Fibroblast of skin of left quadriceps (primary cell): ENCODE measurements at regions not wholly inside any gene's neighbourhood (a gene's known extent, or its start where the extent isn't known, plus 50 kb on each side); places are given as distances from the start of the nearest gene placed in this dataset.
A peak's percentile ranks its signal among the peaks of the same experiment; 100 is the strongest.
"Not testable (repeated sequence)": the region's sequence is repeated elsewhere in the genome, so short reads cannot be mapped to it uniquely, and the experiment has no call there.

Experiments used
- DNase-seq, 2 experiments: peaks; one replicate each; pipeline ENCODE4 v3.0.0-alpha.2; 2013; ENCODE audit warnings: low read depth in 2 of 2

DNA sequence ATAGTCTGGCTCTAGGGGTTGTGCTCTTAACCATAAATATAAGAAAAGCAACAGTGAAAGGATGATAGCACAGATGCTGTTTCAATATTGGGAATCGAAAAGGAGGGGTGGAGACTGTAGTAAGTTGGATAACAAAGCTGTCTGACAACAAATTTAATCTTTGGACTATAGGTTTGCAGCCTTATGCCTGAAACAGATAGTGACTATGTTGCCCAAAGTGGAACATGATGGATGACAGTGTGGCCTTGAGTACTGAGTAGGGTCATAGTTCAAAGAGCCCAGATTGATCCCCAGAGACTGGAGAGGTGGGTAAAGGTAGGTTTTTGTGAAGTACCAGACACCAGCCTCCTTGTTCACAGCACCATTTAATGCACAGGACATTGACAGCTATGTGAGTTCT, 144.0 kb upstream of the PALMD start:
- no peak for DNase-seq

DNA sequence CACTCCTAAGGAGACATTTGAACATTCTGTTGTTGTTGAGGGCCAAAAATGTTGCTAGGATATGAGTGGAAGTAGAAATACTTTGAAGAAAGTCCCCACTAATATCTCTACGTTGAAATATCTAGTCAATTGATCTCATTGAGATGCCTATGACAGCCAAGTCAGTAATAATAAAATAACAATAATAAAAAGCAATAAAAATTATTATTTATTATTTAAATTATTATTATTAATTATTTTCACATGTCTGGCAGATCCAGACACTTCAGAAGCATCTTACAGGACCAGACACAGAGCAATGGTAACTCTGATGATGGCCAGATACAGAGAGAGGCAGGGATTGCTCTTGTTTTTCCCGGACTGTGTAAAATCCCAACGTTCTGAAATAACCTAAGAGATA, 143.5 kb upstream of the PALMD start:
- no peak for DNase-seq

DNA sequence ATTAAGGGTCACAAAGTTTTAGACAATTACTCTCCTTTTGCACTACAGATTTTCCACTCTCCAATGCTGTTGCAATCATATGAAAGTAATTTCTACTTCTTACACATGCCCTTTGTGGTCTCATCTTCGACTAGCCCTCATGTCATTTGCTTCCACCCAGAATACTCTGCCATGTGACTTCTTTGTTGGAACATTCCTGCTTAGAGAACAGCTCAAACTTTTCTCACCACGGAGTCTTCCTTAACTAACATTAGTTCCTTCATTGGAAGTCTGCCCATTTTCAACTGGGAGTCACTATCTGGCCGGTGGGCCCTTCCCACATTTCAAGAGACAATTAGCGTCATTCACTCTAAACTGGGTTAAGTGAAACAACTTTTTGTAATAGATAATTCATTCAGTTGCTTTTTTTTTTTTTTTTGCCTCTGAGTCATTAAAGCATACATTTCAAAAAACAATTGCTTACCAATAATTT, 142.6 kb upstream of the PALMD start:
- DNase-seq: peak; percentile 20 to 25

DNA sequence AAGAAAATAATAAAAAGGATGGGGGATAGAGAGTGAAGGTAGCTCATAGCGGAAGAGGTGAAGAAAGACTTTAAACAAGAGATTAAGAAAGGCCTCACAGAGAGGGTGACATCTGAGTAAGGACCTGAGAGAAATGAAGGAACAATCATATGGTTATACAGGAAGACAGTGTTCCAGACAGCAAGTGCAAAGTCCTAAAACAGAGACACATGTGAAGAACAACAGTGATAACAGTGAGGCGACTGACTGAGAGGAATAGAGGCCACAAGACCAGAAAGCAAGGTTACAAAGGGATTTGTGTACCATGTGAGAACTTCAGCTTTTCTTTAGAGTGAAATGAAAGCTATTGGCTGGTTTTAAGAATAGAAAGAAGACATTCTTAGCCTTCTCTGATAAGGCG, 141.6 kb upstream of the PALMD start:
- no peak for DNase-seq

DNA sequence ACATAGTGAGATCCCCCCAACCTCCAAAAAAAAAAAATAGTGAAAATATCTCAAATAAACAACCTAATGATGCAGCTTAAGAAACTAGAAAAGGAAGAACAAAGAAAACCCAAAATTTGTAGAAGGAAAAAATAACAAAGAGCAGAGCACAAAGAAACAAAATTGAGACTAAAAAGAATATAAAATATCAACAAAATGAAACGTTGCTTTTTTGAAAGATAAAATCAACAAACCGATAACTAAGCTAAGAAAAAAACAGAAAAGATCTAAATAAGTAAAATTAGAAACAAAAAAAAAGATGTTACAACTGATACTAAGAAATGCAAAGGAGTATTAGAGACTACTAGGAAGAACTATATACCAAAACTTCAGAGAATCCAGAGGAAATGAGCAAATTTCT, 139.3 kb upstream of the PALMD start:
- no peak for DNase-seq

DNA sequence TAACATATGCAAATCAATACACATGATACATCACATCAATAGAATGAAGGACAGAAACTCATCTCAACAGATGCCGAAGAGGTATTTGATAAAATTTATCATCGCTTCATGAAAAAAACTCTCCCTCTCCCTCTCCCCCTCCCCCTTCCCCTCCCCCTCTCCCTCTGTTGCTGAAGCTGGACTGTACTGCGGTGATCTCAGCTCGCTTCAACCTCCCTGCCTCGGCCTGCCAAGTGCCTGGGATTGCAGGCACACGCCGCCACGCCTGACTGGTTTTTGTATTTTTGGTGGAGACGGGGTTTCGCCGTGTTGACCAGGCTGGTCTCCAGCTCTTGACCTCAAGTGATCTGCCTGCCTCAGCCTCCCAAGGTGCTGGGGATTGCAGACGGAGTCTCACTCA, 138.5 kb upstream of the PALMD start:
- not testable (repeated sequence) for DNase-seq

DNA sequence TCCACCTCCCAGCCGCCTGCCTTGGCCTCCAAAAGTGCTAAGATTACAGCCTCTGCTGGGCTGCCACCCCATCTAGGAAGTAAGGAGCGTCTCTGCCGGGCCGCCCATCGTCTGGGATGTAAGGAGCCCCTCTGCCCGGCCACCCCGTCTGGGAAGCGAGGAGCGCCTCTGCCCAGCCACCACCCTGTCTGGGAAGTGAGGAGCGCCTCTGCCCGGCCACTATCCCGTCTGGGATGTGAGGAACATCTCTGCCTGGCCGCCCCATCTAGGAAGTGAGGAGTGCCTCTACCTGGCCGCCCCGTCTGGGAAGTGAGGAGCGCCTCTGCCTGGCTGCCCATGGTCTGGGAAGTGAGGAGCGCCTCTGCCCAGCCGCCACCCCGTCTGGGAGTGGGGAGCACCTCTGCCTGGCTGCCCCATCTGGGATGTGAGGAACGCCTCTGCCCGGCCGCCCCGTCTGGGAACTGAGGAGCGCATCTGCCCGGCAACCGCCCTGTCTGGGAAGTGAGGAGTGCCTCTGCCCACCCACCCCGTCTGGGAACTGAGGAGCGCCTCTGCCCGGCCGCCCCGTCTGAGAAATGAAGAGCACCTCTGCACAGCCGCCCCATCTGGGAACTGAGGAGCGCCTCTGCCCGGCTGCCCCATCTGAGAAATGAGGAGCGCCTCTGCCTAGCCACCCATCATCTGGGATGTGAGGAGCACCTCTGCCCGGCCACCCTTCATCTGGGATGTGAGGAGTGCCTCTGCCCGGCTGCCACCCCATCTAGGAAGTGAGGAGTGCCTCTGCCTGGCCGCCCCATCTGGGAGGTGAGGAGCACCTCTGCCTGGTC, 137.8 kb upstream of the PALMD start:
- DNase-seq: no peak

DNA sequence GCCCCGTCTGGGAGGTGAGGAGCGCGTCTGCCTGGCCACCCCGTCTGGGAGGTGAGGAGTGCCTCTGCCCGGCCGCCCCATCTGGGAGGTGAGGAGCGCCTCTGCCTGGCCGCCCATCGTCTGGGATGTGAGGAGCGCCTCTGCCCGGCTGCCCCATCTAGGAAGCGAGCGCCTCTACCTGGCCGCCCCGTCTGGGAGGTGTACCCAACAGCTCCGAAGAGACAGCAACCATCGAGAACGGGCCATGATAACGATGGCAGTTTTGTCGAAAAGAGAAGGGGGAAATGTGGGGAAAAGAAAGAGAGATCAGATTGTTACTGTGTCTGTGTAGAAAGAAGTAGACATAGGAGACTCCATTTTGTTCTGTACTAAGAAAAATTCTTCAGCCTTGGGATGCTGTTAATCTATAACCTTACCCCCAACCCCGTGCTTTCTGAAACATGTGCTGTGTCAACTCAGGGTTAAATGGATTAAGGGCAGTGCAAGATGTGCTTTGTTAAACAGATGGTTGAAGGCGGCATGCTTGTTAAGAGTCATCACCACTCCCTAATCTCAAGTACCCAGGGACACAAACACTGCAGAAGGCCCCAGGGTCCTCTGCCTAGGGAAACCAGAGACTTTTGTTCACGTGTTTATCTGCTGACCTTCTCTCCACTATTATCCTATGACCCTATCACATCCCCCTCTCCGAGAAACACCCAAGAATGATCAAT, 137.0 kb upstream of the PALMD start:
- DNase-seq: not testable (repeated sequence)

DNA sequence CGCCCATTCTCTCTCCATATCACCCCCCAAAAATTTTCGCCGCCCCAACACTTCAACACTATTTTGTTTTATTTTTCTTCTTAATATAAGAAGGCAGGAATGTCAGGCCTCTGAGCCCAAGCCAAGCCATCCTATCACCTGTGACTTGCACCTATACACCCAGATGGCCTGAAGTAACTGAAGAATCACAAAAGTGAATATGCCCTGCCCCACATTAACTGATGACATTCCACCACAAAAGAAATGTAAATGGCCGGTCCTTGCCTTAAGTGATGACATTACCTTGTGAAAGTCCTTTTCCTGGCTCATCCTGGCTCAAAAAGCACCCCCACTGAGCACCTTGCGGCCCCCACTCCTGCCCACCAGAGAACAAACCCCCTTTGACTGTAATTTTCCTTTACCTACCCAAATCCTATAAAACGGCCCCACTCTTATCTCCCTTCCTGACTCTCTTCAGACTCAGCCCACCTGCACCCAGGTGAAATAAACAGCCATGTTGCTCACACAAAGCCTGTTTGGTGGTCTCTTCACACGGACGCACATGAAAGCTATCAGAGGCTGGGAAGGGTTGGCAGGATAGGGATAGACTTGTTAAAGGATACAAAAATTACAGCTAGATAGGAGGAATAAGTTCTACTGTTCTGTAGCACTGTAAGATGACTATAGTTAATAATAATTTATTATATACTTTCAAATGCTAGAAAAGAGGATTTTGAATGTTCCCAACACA, 130.9 kb upstream of the PALMD start:
- not testable (repeated sequence) for DNase-seq

DNA sequence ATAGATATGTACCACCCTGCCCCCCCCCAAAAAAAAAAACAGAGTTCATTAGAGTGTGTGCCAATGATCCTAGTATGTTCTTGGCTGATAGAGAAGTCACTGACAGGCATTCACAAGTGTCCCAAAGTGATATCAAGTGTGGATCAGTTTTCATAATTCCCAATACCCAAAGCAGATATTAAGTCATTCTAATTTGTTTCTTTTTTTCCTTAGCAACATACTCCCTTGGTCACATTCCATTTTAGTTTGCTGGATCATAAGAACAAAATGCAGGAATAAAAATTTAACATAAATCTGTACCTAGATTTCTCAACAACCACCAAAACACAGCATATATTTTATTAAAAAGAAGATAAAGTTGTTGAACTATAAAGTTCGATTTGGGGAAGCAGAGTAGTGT, 129.8 kb upstream of the PALMD start:
- no peak for DNase-seq

DNA sequence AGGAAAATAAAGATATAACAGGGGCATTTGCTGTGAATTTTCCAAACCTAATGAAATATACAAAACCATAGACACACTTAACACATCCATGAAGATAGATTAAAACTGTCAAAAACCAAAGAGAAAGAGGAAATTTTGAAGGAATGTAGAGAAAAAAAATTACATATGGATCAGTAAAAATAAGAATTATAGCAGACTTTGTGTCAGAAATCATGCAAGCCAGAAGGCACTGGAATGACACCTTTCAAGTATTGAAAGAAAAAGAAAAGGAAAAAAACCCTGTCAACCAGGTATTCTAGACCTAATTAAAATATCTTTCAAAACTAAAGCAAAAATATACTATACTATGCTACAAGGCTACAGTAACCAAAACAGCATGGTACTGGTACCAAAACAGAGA, 125.8 kb upstream of the PALMD start:
- no peak for DNase-seq

DNA sequence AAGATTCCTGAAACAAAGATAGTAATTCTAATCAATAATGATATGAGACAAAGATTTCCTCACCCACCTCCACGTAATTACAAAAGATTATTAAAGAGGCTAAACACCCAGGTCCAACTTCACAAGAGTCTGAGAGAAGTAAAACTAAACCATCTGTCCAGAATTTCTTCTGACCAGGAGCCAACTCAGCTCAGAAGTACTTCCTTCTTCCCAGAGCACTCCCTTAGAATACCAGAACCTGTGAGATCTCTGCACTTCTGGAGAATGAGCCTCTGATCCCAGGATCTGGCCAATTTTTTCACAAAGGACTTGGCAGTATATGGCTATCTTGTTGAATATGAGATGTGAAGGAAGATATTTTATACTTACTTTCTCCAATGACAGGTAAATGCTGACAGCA, 120.6 kb upstream of the PALMD start:
- DNase-seq: no peak

DNA sequence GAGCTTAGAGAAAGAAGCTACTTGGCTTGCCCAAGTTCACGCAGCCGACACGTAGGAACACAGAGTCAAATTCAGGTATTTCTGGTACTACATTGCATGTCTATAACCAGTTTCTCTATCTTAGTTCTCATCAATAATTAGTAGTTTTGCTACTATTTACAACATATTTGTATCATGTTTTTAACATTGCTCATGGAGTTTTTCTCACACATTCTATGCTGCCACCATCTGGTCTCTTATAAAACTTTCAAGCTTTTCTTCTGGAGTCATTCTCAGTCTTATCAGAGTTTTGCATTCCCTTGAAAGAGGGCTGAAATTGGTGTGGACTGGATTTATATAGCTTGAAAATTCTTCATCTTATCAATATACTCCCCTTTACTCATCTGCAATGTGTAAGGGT, 118.8 kb upstream of the PALMD start:
- DNase-seq: no peak

DNA sequence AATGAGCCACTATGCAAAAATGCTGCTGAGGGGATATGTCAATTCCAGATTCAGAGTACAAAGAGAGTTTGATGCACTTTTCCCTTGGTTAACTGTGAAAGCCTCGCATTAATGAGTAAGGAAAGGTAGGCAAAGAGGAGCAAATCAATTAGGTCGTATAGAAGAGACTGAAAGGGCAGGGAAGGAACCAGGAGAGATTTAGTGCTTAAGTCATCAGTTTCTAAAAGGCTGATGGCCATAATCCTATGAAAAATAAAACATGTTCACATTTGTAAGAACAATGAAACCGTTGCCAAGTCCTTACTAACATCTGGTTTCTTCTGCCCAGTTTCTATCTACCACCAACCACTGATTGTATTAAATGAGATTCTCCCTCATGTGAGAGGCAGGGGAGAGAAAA, 118.4 kb upstream of the PALMD start:
- no peak for DNase-seq

DNA sequence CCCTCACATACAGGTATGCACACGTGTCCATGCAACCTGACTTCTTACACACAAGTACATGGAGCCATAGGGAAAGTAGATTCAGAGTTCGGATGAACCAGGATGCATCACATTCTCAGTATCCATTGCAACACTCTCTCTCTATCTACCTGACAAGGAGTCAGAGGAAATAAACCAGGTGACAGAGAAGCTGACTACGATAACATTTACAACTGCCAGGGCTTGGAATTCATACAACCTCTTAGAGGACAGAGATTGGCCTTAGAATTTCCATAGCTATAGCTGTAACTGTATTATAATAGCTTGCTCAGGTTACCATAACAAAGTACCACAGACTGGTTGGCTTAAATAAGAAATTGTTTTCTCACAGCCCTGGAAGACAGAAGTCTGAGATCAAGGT, 116.9 kb upstream of the PALMD start:
- no peak for DNase-seq

DNA sequence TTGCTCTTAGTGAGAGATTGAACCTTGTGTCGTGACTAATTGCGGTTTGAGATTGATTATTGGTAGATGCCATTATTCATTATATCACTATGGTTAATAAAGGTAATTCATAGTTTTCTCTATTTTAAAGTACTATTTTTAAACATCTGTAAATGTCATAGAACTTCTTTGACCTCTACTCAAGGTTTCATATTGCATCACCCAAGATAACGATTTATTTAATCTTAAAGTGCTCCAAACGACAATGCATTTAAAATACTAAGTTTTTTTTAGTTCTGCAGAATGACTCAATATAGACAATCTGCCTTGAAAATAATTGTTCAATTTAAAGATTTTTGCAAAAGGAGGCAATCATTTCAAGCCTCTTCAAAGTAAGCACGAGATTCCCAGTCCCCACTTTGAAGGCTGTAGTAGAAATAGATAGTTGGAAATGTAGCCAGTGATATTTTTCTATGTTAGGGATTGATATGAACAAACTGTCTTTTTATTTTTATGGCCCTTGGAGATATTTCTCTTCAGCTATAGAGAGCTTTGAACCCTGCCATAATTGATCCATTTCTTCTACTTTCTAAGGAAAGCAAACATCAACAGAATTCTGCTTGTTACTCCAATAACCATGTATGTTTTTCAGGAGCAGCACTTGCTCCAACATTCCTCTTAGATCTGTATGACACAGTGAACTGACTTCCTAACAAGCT, 114.2 kb upstream of the PALMD start:
- no peak for DNase-seq

DNA sequence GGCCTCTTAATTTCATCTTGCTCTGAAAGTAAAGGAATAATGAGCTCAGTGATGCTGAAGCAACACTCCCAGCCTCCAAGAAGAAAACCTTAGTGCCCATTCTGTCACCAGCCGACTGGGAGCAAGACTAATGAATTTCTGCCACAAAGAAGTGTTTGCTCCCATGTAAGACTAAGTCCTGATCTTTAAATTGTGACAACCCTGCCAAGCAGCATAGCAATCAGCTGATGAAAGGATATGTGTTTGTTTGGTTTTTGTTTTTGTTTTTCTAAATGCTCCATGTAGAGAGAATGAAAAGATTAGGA, 113.7 kb upstream of the PALMD start:
- DNase-seq: no peak

DNA sequence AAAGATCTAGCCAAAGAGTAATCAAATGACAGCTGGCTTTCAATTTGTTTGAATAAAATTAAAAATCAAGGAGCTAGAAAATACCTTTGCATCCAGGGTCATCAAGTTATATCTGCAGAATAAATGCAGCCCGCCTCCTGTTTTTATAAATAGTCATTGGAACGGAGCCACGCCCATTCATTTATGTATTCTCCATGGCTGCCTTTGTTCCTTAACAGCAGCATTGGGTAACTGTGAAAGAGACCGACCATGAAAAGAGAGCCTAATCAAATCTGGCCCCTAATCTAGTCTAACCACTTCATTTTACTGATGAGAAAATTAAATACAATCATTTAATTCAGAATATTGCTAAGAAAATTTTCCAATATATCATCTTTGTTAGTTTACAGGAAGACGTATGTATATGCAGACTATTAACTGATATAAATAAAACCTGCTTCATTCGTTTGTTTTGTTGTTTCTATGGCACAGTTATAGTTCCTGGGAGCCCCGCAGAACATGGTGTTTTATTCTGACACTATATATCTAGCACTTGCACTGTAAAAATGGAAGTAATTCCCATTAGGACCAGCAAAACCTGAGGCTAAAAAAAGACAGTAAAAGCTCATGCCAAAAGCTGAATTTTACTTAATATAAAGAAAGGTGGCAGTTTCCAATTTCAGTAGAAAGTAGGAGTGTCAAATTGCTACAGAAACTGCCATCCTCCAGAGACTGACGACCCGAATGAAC, 111.8 kb upstream of the PALMD start:
- DNase-seq: no peak

DNA sequence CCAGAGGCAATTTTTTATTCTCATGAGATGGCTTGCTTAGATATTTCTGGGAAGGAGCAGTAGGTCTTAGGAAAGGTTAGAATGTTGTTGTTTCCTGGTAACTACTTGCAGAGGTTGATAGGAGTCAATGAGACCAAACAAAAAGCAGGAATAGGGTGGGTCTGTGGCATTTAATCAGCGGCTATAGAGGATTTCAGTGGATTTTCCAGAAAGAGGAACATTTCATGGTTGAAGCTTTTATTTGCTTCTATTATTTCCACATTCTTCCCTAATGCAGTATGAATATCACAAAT, 111.3 kb upstream of the PALMD start:
- DNase-seq: no peak

DNA sequence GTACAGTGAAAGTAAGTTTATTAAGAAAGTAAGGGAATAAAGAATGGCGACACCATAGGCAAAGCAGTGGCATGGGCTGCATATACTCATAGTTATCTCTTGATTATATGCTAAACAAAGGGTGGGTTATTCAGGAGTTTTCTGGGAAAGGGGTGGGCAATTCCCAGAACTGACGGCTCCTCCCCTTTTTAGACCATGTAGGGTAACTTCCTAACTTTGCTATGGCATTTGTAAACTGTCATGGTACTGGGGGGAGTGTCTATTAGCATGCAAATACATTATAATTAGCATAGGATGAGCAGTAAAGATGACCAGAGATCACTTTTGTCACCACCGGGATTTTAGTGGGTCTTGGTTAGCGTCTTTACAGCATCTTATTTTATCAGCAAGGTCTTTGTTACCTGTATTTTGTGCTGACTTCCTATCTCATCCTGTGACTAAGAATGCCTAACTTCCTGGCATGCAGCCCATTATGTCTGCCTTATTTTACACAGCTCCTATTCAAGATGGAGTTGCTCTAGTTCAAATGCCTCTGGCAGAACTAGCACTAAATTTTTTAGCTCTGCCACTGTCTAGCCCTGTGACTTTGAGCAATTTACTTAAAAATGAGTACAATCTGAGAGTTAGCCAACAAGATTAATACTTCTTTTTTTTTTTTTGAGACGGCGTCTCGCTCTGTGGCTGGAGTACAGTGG, 110.3 kb upstream of the PALMD start:
- no peak for DNase-seq
